GM19035 (cell line): ENCODE measurements at regions not wholly inside any gene's neighbourhood (a gene's known extent, or its start where the extent isn't known, plus 50 kb on each side); places are given as distances from the start of the nearest gene placed in this dataset.
"Not testable (repeated sequence)": the region's sequence is repeated elsewhere in the genome, so short reads cannot be mapped to it uniquely, and the experiment has no call there.

Experiments
- ATAC-seq: cut with Tn5 transposase; IDR thresholded peaks from one replicate; pipeline ENCODE4 v1.9.1; 2021; ENCODE audit not compliant: unreplicated experiment

DNA sequence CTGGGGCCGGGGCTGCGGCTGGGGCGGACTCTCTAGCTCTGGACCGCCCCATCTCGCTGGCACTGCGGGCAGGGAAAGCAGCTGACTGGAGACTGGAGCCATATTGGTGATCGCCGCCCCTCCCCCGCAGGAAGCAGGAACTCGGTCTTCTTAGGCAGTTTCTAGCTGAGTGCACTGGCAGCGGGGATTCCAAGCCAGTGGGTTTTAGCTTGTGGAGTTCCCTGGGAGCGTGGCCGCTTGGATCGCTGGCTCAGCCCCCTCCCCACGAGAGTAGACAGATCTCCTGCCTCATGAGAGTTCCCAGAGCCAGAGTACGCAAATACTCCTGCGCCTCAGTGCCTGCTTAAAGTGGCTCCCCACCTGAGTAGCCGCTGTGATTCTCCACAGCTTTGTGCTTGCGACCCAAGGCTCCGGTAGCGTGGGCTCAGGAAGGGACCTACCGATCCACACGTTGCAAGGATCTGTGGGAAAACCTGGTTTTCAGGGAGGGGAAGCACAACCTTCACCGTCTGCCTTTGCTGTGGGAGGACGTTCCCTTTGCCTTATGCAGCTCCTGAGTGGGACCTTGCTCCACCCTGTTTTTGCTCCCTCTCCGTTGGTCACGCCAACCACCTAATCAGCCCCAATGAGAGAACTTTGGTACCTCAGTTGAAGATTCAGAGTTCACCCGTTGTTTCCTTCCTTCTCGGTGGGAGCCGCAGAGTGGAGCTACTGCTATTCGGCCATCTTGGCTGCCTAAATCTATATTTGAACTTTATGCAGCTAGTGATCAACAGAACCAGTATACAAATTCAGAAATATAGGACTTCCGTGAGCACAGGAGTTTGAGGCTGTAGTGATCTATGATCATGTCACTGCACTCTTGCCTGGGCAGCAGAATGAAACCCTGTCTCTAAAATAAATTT is 803.9 kb upstream of the PCDH10 start:
- ATAC-seq, result no peak

DNA sequence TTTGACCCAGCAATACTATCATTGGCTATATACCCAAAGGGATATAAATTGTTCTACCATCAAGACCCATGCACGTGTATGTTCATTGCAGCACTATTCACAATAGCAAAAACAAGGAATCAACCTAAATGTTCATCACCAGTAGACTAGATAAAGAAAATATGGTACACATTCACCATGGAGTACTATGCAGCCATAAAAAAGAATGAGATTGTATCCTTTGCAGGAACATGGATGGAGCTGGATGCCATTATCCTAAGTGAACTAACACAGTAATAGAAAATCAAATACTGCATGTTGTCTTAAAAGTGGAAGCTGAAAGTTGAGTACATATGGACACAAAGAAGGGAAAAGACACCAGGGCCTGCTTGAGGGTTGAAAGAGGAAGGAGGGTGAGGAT is 803.1 kb upstream of the PCDH10 start:
- no peak for ATAC-seq

DNA sequence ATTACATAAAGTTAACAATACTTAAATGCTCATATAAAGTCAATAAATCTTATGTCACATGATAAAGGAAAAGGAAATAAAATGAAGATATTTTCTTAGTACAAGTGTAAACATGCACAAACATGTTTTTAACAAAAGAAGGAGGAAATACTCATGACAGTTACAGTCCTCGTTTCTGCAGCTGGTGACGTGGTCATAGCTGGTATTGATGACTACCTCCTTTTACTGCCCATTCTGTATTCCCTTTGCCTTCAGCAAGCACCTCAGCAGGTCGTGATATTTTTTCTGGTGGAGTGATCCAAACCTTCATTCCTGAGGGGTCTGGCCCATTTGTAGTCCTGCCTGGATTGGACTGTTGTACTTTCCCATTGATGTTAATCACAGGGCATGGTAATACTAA is 797.5 kb upstream of the PCDH10 start:
- ATAC-seq, result not testable (repeated sequence)

DNA sequence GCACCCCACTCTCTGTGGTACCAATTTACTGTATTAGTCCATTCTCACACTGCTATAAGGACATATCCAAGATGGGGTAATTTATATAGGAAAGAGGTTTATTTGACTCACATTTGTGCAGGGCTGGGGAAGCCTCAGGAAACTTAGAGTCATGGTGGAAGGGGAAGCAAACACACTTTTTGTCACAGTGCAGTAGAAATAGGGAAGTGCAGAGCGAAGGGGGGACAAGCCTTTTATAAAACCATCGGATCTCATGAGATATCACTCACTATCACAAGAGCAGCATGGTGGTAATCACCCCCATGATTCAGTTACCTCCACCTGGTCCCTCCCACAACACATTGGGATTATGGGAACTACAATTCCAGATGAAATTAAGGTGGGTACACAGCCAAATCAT is 766.9 kb upstream of the PCDH10 start:
- no peak for ATAC-seq

DNA sequence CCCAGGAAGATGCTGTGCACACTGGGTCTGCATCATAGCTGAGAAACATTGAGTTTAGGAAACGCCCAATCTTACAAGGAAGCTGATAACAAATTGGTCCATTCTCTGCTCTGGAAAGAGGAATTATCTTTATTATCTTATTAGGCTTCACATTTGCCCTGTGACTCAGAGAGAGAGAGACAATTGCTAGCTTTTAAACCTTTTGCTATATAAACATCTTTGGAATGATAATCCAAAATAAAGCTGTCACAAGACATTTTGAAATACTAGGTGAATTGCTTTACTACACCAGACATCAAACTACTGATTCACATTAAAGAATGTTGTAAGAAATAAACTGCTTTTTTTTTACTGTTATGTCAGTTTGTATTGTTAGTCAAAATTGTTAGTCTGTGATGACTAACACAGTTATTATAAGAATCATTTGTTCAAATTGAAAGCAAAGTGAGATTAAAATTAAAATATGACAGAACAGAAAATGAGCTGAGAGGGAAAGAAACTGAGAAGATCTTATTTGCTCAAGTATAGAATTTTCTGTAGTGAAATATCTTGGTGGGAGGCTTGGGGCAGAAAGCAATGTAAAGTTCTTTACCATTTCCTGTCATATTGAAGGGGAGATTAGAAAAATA is 765.4 kb upstream of the PCDH10 start:
- no peak for ATAC-seq

DNA sequence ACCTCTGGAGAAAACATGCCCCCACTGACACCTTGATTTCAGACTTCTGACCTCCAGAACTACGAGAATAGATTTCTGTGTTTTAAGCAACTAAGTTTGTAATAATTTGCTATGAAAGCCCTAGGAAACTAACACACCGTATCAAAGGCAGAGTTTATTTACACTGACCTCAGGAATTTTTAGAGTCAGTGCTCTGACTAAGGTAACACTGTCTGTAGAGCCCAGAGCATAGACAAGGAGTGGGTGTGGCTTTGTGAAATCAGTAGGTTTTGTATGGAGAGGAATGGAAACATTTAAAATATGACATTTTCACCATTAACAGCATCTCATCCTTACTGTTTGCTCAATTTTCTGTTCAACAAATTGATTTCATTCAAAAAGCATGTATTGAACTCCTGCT is 764.4 kb upstream of the PCDH10 start:
- ATAC-seq, result no peak

DNA sequence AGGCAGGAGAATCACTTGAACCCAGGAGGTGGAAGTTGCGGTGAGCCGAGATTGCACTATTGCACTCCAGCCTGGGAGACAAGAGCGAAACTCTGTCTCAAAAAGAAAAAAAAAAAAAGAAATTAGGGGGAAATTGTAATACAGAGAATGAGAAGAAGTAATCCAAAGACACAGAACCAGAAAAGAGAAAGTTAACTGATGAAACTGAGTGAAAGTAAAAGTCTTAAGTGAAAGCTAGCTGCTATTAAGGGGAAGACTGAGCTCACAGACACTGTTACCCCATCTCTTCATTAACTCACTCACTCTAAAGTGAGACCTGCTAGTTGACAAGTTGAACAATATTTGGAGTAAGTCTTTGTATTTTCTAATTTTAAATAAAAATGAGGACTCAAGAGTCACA is 763.0 kb upstream of the PCDH10 start:
- no peak for ATAC-seq

DNA sequence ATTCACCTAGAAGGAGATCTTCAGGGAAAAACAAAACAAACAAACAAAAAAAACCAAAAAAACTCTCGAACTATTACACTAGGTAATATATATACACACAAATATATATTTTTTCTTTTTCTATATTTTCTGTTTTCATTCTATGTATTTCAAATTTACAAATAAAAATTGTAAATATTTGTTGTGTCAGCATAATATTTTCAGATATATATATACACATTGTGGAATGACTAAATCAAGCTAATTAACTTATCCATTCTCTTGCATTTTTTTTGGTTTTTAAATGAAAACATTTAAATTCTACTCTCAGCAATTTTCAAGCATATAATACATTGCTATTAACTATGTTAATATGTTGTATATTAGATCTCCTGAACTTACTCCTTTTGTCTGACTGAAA is 762.0 kb upstream of the PCDH10 start:
- ATAC-seq, result no peak

DNA sequence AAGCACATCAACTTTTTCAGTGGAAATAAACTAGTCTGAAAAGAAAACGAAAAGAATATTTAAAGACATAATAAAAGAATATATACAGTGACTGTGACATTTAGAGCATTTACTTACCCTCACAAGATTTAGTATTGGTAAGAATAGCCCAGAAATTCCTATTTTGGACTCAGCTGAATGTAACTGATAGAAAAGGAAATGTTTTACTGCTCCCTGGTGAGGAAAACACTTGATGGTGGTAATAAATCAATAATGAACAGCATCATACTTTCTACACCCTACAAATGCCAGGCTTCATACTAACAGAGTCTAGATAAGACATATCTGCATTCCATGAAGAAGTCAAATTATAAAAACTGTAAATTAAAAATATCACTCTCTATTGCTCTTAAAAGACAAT is 753.5 kb upstream of the PCDH10 start:
- ATAC-seq, result no peak

DNA sequence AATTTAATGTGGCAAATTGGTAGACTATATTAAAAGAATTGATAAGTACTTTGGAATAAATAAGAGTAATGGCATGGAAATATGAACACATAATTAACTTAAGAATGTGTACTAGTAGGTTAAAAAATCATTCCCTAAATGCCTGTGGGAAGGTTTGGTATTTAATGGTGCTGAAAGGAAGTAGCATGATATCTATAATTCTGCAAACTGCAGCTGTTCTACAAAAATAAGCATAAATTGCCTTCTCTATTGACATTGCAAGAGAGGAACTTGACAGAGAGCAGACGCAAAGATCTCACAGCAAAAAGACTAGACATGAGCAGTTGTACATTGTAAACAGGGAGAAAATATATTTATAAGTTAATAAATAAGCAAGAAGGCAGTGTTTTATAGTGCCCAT is 752.5 kb upstream of the PCDH10 start:
- no peak for ATAC-seq

DNA sequence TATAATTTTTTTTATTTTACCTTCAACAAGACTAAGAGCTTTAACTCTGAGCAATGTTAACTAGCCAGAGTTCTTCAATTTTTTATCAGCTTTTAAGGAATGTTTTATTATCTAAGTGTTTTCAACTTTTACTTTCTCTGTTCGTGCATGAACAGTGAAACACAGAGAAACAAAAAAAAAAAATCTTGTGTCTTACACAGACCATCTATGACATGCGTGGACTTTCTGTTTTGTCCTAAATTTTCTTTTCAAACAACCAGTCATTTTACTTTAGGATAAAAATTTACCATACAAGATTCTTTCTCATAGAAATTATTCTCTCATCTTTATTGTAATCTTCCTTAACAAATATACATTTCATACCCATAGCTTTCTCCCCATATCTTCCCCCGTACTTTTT is 731.9 kb upstream of the PCDH10 start:
- ATAC-seq, result no peak

DNA sequence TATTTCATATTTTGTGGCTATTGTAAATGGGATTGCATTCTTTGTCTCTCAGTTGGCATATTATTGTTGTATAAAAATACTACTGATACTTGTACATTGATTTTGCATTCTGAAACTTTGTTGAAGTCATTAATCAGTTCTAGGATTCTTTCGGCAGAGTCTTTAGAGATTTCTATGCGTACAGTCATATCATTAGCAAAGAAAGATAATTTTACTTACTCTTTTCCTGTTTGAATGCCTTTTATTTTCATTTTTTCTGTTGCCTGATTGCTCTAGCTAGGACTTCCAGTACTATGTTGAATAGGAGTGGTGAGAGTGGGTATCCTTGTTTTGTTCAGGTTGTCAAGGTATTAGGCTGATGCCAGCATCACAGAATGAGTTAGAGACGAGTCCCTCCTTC is 722.0 kb upstream of the PCDH10 start:
- no peak for ATAC-seq

DNA sequence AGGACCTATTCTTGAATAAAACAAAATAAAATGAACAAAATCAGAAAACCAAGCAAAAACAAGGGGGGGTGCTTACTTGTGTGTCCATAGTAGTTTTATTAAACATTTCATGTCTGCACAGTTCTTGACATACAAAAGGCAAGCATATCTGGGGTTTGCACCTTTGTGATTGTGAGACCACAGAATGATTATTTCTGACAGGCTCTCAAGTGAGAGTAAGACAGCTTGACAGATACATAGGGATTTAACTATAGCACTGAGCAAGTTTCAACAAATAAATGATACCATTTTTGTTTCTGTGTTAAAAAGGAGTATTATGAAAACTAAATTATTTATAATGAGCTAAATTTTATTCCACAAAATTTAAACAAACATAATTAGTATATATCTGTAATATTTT is 712.0 kb upstream of the PCDH10 start:
- ATAC-seq, result no peak

DNA sequence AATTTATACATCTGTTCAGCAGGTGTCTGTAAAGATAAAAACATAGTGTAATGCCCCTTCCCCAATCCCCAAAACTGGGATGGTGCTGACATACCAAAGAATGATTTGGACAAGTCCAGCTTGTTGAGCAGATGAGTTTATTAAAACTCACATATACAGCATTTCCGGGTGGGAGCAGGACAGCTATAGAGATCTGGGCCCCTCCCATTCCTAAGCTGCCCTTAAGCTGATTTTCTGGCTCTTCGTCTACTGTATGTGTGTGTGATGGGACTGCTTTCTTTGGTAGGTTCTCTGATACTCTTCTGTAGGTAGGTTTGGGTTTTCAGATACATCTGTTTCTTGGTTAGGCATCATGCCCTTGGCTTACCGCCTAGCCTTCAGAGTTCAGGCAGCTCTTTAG is 703.7 kb upstream of the PCDH10 start:
- ATAC-seq, result no peak

DNA sequence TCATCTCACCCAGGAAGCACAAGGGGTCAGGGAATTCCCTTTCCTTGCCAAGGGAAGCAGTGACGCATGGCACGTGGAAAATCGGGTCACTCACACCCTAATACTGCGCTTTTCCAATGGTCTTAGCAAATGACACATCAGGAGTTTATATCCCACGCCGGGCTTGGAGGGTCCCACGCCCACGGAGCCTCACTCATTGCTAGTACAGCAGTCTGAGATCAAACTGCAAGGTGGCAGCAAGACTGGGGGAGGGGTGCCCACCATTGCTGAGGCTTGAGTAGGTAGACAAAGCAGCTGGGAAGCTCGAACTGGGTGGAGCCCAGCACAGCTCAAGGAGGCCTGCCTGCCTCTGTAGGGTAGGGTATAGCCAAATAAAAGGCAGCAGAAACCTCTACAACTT is 691.1 kb upstream of the PCDH10 start:
- ATAC-seq, result not testable (repeated sequence)

DNA sequence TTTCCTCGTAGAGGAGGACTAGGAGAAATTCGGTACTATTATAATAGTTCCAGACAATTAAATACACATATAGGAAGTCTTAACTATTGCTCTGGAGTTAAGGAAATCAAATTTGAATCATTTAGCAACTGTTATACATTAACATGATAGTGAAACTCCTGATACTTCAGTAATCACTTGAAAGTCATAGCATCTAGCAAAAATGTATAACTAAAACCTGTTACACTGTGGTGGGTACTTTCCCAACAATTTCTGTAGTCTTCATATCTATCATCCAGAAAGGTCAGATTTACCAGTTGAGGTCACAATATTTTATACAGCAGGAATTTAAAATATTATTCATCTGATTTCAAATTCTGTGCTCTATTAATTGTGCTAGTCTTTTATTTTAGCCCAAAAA is 669.6 kb upstream of the PCDH10 start:
- no peak for ATAC-seq

DNA sequence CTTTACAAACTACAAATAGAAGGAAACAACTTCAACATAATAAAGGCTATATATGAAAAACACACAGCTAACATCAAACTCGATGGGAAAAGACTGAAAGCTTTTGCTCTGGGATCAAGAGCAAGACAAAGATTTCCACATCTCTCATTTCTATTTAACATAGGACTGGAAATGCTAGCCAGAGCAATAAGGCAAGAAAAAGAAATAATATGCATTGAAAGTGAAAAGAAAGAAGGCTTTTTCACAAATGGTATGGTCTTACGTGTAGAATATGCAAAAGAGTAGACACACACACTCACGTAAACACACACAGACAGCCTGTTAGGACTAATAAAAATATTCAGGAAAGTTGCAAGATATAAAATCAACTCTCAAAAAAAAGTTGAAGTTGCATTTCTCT is 660.5 kb upstream of the PCDH10 start:
- ATAC-seq, result no peak

DNA sequence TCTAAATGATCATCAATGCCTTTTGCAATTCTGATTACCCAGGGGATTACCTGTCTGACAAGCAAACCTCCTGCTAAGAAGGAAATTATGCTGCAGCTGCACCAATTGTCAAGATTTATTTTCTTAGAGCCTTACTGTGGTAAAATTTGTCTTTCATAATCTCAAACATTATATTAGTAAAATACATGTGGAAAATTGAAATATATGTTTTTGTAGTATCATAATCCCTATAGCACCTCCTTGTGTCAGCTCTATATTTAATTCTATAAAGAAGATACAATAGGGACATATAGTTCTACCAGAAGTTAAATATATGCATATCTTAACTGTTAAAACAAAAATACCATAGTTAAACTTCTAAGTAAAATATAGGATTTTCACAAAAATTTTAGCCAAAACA is 655.6 kb upstream of the PCDH10 start:
- no peak for ATAC-seq

DNA sequence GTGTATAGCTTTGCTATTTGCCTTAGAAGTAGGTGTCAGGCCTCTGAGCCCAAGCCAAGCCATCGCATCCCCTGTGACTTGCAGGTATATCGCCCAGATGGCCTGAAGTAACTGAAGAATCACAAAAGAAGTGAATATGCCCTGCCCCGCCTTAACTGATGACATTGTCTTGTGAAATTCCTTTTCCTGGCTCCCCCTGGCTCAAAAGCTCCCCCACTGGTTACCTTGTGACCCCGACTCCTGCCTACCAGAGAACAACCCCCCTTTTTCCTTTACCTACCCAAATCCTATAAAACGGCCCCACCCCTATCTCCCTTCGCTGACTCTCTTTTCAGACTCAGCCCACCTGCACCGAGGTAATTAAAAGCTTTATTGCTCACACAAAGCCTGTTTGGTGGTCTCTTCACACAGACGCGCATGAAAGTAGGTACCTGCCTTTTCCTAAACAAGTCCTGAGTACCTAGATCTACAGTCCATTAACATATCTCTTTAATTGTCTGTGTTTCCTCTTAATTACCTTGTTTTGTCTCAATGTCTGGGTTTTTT is 653.8 kb upstream of the PCDH10 start:
- ATAC-seq, result not testable (repeated sequence)

DNA sequence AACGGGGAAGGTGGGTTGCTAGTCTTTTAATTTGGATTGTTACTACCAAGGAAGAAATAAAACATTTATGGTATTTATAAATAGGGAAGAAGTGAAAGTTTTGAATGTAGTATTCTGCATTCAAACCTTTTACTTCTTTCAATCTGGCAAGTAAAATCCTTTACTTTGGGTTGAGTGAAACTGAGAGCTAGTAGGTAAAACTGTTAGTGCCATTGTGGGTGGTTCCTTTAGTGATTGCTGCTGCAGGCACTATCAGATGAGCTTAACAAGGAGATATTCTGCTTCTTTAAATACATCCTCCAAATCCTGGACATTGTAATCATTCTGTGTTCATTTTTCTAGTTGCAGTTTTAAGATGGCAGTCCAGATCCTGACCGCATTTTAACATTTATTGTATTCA is 650.9 kb upstream of the PCDH10 start:
- no peak for ATAC-seq

DNA sequence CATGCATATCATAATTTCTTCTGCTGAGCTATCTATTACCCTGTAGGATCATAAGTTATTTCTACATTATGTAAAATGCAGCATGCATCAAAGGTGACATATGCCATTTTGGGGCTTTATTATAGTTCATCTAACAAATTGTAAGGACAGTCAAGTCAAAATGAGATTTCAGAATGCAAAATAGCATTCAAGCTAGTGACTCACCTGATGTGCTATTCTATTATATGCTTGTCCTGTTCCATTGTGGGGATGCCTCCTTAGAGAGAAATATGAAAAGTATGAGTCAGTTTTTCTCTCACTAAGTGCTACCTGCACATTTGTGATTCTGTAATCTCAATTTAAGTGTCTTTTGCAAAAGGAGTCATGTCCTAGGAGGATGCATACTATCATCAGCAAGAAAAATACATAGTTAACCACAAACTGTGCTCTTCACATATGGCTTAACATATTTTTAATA is 647.0 kb upstream of the PCDH10 start:
- no peak for ATAC-seq

DNA sequence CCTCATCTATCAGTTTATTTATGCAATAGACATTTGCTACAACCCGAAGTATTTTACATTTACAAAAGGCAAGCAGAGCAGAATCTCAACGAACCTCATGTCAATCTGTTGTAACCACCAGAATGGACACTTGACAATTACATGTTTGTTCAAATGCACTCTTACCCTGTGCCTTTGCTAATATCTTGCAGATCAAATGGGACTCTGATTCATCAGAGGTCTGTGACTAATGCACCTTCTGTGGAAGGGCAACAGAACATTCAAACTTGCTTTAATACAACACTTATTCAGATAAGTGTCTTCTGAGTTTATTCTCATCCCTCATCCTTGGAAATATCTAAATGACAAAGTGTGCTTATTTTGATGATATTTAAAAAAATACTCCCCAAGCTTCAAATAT is 644.7 kb upstream of the PCDH10 start:
- no peak for ATAC-seq
